ENCODE measurements at regions not wholly inside any gene's neighbourhood (a gene's known extent, or its start where the extent isn't known, plus 50 kb on each side); places are given as distances from the start of the nearest gene placed in this dataset.
A peak's percentile ranks its signal among the peaks of the same experiment; 100 is the strongest.

DNA sequence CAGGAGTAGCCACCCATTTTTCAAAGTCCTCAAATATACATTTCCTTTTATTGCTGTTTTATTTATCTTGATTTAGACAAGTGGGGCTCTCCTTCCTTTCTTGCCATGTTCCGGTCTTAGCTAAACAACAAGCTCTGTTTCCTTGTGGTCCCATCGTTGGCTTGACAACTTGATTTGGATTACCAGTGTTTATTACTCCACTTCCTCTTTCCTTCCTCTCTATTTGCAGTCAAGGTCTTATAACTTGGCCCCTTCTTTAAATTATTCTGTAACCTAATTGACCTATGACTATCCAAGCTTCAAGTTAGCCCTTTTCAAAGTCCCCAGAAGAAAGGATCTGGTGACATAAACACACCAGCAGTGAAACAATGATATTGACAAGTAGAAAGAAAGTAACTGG lies 130.6 kb upstream of the STT3B start:
- Histone ChIP-seq H3K79me2 (ENCODE audit: insufficient read depth, low read length) (no peaks in the 10 kb centered on the region), H3K9me3 (ENCODE audit: insufficient read depth, low read depth, low read length) (peaks cover 3% of the 10 kb centered on the region; the same call in 1 of the 2 replicates), H3F3A (ENCODE audit: low read depth) (0 out of 2 replicates have a peak, but pooled peaks cover 3% of the 10 kb centered on the region), H3K36me3 (ENCODE audit: insufficient read depth, low read length) (no peaks in the 10 kb centered on the region), H3K27me3 (ENCODE audit: insufficient read depth, low read length, poor library complexity, severe bottlenecking) (no peaks in the 10 kb centered on the region), H3K4me3 (ENCODE audit: low read length, poor library complexity, severe bottlenecking) (no peak overlapping the region), H2AFZ (ENCODE audit: low read length) (no peak overlapping the region), H3K4me2 (ENCODE audit: low read depth, low read length, poor library complexity, severe bottlenecking) (no peak overlapping the region), H4K20me1 (ENCODE audit: insufficient read depth, low read length, poor library complexity, severe bottlenecking) (no peaks in the 10 kb centered on the region), H3K4me1 (ENCODE audit: insufficient read depth, low read length, poor library complexity, severe bottlenecking) (peaks cover 35% of the 10 kb centered on the region), H3K9me2 (replicated peaks; ENCODE audit: low read depth, low read length) (no peaks in the 10 kb centered on the region), H3K9ac (ENCODE audit: low read depth, low read length, poor library complexity, severe bottlenecking) (no peak overlapping the region)
- TF ChIP-seq, protein P1, sequence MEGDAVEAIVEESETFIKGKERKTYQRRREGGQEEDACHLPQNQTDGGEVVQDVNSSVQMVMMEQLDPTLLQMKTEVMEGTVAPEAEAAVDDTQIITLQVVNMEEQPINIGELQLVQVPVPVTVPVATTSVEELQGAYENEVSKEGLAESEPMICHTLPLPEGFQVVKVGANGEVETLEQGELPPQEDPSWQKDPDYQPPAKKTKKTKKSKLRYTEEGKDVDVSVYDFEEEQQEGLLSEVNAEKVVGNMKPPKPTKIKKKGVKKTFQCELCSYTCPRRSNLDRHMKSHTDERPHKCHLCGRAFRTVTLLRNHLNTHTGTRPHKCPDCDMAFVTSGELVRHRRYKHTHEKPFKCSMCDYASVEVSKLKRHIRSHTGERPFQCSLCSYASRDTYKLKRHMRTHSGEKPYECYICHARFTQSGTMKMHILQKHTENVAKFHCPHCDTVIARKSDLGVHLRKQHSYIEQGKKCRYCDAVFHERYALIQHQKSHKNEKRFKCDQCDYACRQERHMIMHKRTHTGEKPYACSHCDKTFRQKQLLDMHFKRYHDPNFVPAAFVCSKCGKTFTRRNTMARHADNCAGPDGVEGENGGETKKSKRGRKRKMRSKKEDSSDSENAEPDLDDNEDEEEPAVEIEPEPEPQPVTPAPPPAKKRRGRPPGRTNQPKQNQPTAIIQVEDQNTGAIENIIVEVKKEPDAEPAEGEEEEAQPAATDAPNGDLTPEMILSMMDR (conservative IDR thresholded peaks at IDR 0.05; ENCODE audit: low read length) = no peak
- TF ChIP-seq EZH2phosphoT487 (IDR thresholded peaks at IDR 0.05; ENCODE audit: borderline replicate concordance) = no peak

- no peak overlapping the region for H3K4me3 ChIP-seq (ENCODE audit: low read length, poor library complexity, severe bottlenecking)
- no peak for TF ChIP-seq EZH2phosphoT487 (IDR thresholded peaks at IDR 0.05; ENCODE audit: borderline replicate concordance)
- TF ChIP-seq, protein P1 (conservative IDR thresholded peaks at IDR 0.05; ENCODE audit: low read length) = no peak
Measured at GRCh38 chr3:31403197-31403596, 129.5 kb upstream of the STT3B start.

DNA sequence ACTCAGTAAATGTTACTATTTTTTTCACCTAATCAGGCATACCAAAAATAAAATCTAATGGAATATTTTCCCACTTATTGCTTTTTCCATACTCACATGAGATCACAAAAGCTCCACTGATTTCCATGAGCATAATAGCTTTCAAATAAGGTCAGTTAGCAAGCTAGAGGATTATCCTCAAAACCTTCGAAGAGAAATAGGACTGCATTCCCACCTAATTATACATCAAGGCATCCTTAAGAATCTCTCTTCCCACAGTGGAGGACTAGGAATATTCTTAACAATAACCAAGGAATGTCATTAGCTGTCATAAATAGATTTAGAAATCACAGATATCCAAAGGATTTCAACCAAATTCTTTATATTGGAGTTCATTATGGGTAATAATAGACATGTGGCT lies 127.9 kb upstream of the STT3B start:
- Histone ChIP-seq H3K4me1 (ENCODE audit: insufficient read depth, low read length, poor library complexity, severe bottlenecking) (peaks cover 49% of the 10 kb centered on the region), H3K4me2 (ENCODE audit: low read depth, low read length, poor library complexity, severe bottlenecking) (no peak overlapping the region), H3K27me3 (ENCODE audit: insufficient read depth, low read length, poor library complexity, severe bottlenecking) (no peaks in the 10 kb centered on the region), H2AFZ (ENCODE audit: low read length) (no peak overlapping the region), H3K9me2 (replicated peaks; ENCODE audit: low read depth, low read length) (no peaks in the 10 kb centered on the region), H4K20me1 (ENCODE audit: insufficient read depth, low read length, poor library complexity, severe bottlenecking) (no peaks in the 10 kb centered on the region), H3K36me3 (ENCODE audit: insufficient read depth, low read length) (no peaks in the 10 kb centered on the region), H3K4me3 (ENCODE audit: low read length, poor library complexity, severe bottlenecking) (no peak overlapping the region), H3K9ac (ENCODE audit: low read depth, low read length, poor library complexity, severe bottlenecking) (no peak overlapping the region), H3K9me3 (ENCODE audit: insufficient read depth, low read depth, low read length) (peaks cover 3% of the 10 kb centered on the region; the same call in 1 of the 2 replicates), H3F3A (ENCODE audit: low read depth) (0 out of 2 replicates have a peak, but pooled peaks cover under 1% of the 10 kb centered on the region), H3K79me2 (ENCODE audit: insufficient read depth, low read length) (no peaks in the 10 kb centered on the region)
- TF ChIP-seq, protein P1 (conservative IDR thresholded peaks at IDR 0.05; ENCODE audit: low read length) = no peak
- no peak for TF ChIP-seq EZH2phosphoT487 (IDR thresholded peaks at IDR 0.05; ENCODE audit: borderline replicate concordance)

More at GRCh38 chr3:31403197-31403596, 129.5 kb upstream of the STT3B start:
- H3K9me2 ChIP-seq (replicated peaks; ENCODE audit: low read depth, low read length) = no peaks in the 10 kb centered on the region
- no peak overlapping the region for H3K9ac ChIP-seq (ENCODE audit: low read depth, low read length, poor library complexity, severe bottlenecking)
- H3K9me3 ChIP-seq (ENCODE audit: insufficient read depth, low read depth, low read length) = peaks cover 3% of the 10 kb centered on the region; the same call in 1 of the 2 replicates
- H2AFZ ChIP-seq (ENCODE audit: low read length) = 0 out of 2 replicates have a peak overlapping the region, but pooled peaks have one; percentile 5
- peaks cover 46% of the 10 kb centered on the region for H3K4me1 ChIP-seq (ENCODE audit: insufficient read depth, low read length, poor library complexity, severe bottlenecking)
- no peaks in the 10 kb centered on the region for H3K27me3 ChIP-seq (ENCODE audit: insufficient read depth, low read length, poor library complexity, severe bottlenecking)
- H3K36me3 ChIP-seq (ENCODE audit: insufficient read depth, low read length) = no peaks in the 10 kb centered on the region
- no peaks in the 10 kb centered on the region for H3K79me2 ChIP-seq (ENCODE audit: insufficient read depth, low read length)
- 0 out of 2 replicates have a peak, but pooled peaks cover 3% of the 10 kb centered on the region for H3F3A ChIP-seq (ENCODE audit: low read depth)
- no peaks in the 10 kb centered on the region for H4K20me1 ChIP-seq (ENCODE audit: insufficient read depth, low read length, poor library complexity, severe bottlenecking)
- H3K4me2 ChIP-seq (ENCODE audit: low read depth, low read length, poor library complexity, severe bottlenecking) = no peak overlapping the region

Measured in Loucy (cell line).